CD4-positive, alpha-beta T cell (primary cell): ENCODE measurements at regions not wholly inside any gene's neighbourhood (a gene's known extent, or its start where the extent isn't known, plus 50 kb on each side); places are given as distances from the start of the nearest gene placed in this dataset.

Experiments
- ATAC-seq: fragments of 200-7000 bp; cut with Tn5 transposase; one replicate; pipeline ENCODE4 v1.10.0; 2022; ENCODE audit warnings: mild to moderate bottlenecking; ENCODE audit not compliant: poor library complexity
- CTCF ChIA-PET: fragments of 350-600 bp; sonication (Branson Sonifier 250); formaldehyde crosslinking; loops from one replicate; lab custom pipeline; 2021; ENCODE audit warnings: antibody characterized with exemption, inconsistent platforms; lab: Charles Lee
- POLR2A ChIA-PET: fragments of 350-600 bp; sonication (Branson Sonifier 250); formaldehyde crosslinking; loops from one replicate; lab custom pipeline; 2021; ENCODE audit warnings: antibody characterized with exemption, inconsistent platforms; lab: Charles Lee
- DNase-seq, 14 experiments: peaks; one replicate each; pipeline ENCODE4 v3.0.0-alpha.2; 2013 to 2020; ENCODE audit warnings: mixed read lengths in 2 of 14
- H3K27ac ChIP-seq, 2 donors: one replicate each; pipeline versions ENCODE4 v1.5.1 to v1.7.0; 2013; ENCODE audit warnings: low read length in 2 of 2, low read depth in 1 of 2, mild to moderate bottlenecking in 1 of 2
- H3K27me3 ChIP-seq, 2 experiments: 1 replicate in 1 of 2; 2 replicates in 1 of 2; pipeline versions ENCODE4 v1.6.1 to v1.7.0; 2013; ENCODE audit warnings: low read length in 2 of 2, control low read depth in 1 of 2, mild to moderate bottlenecking in 1 of 2, moderate library complexity in 1 of 2; ENCODE audit not compliant: insufficient read depth in 2 of 2, control insufficient read depth in 1 of 2
- H3K36me3 ChIP-seq: one replicate; pipeline ENCODE4 v1.6.1; 2013; ENCODE audit warnings: low read length, control low read depth; ENCODE audit not compliant: insufficient read depth
- H3K4me1 ChIP-seq: one replicate; pipeline ENCODE4 v1.6.1; 2013; ENCODE audit warnings: low read length, control low read depth; ENCODE audit not compliant: insufficient read depth
- H3K4me3 ChIP-seq: one replicate; pipeline ENCODE4 v1.5.1; 2013; ENCODE audit warnings: mild to moderate bottlenecking, low read length, moderate library complexity
- H3K9me3 ChIP-seq, 2 experiments: 1 replicate in 1 of 2; 2 replicates in 1 of 2; pipeline versions ENCODE4 v1.6.1 to v1.7.0; 2013; ENCODE audit warnings: low read length in 2 of 2, mild to moderate bottlenecking in 2 of 2, control low read depth in 1 of 2, moderate library complexity in 1 of 2; ENCODE audit not compliant: control insufficient read depth in 1 of 2, insufficient read depth in 1 of 2
- H3K27ac Mint-ChIP-seq: one replicate; pipeline ENCODE4 v1.8.0; 2020; ENCODE audit warnings: mixed read lengths
- H3K27me3 Mint-ChIP-seq: one replicate; pipeline ENCODE4 v1.8.0; 2021; ENCODE audit warnings: mixed read lengths
- H3K36me3 Mint-ChIP-seq: one replicate; pipeline ENCODE4 v1.8.0; 2021; ENCODE audit warnings: low read depth, mixed read lengths
- H3K4me1 Mint-ChIP-seq: one replicate; pipeline ENCODE4 v1.8.0; 2021; ENCODE audit warnings: low read depth, mixed read lengths
- H3K4me3 Mint-ChIP-seq: one replicate; pipeline ENCODE4 v1.8.0; 2020; ENCODE audit warnings: mild to moderate bottlenecking, mixed read lengths
- H3K9me3 Mint-ChIP-seq: one replicate; pipeline ENCODE4 v1.8.0; 2020; ENCODE audit warnings: mixed read lengths
- intact Hi-C, 2 experiments: fragments of 100-400 bp; cut with DNase I in 1 of 2; cut with micrococcal nuclease in 1 of 2; formaldehyde crosslinking; loops; one replicate each; pipeline versions ENCODE4 v1.15.1 to v1.9.0; 2023 to 2025; cut with DNase I, micrococcal nuclease
- TF ChIP-seq, protein P1 (sequence below): fragments of 200-600 bp; IDR thresholded peaks from one replicate; pipeline ENCODE4 v1.8.0; 2022; ENCODE audit warnings: antibody characterized with exemption, mild to moderate bottlenecking

DNA sequence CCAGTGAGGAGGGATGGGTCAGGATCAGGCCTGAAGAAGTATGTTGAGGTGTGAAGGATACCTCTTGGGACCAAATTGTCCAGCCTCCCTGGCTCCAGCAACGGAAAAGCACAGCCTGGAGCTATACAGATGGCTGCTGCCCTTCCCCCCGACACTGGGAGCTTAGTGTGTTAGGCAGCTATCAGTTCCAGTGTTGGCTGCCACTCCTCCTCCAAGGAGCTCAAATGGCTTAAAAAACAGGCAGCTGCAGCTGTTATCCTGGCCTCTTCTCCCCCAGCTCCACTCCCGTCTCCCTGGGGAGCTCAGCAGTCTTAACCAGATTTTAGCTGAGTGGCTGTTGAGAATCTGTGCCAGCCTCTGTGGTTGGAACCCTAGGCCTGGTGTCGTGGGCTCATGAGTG, 225.0 kb downstream of the JRKL start:
- Histone ChIP-seq H3K9me3 (peaks cover 0 to 10% of the 10 kb centered on the region in 2 experiments), H3K36me3 (no peaks in the 10 kb centered on the region), H3K4me1 (no peaks in the 10 kb centered on the region), H3K27ac (no peak overlapping the region), H3K4me3 (no peak overlapping the region), H3K27me3 (no peaks in the 10 kb centered on the region)
- TF ChIP-seq, protein P1, sequence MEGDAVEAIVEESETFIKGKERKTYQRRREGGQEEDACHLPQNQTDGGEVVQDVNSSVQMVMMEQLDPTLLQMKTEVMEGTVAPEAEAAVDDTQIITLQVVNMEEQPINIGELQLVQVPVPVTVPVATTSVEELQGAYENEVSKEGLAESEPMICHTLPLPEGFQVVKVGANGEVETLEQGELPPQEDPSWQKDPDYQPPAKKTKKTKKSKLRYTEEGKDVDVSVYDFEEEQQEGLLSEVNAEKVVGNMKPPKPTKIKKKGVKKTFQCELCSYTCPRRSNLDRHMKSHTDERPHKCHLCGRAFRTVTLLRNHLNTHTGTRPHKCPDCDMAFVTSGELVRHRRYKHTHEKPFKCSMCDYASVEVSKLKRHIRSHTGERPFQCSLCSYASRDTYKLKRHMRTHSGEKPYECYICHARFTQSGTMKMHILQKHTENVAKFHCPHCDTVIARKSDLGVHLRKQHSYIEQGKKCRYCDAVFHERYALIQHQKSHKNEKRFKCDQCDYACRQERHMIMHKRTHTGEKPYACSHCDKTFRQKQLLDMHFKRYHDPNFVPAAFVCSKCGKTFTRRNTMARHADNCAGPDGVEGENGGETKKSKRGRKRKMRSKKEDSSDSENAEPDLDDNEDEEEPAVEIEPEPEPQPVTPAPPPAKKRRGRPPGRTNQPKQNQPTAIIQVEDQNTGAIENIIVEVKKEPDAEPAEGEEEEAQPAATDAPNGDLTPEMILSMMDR, result no peak
- Mint-ChIP-seq H3K27ac (no peak overlapping the region), H3K4me3 (no peak overlapping the region), H3K4me1 (no peaks in the 10 kb centered on the region), H3K36me3 (no peaks in the 10 kb centered on the region), H3K27me3 (no peaks in the 10 kb centered on the region), H3K9me3 (peaks cover 4% of the 10 kb centered on the region)
- ChIA-PET POLR2A (no interaction called here), CTCF (no interaction called here)
- intact Hi-C loops, result no loop called here
- no peak for ATAC-seq
- DNase-seq, result no peak

DNA sequence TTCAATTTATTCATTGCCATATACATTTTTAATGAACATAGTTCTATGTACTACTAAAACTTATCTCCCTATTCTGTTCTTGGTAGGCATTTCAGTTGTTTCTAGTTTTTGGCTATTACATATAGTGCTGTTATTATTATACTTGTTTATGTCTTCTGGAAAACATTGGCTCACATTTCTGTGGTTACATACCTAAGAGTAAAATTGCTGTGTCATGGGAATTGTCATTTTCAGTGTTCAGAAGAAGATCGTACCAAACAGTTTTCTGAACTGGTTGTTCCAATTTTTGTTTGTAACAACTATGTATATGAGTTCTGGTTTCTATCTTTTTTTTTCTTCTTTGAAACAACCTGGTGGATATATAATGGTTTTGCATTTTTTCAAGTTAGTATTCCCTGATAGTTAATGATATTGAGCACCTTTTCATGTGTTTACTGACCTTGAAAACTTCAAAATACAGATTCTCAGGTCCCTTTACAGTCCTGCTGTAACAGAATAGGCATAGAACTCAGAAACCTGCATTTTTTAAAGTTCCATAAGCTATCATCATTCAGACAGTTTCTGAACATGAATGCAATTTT, 230.7 kb downstream of the JRKL start:
- TF ChIP-seq, protein P1, result no peak
- Histone ChIP-seq H3K36me3 (no peaks in the 10 kb centered on the region), H3K4me1 (no peaks in the 10 kb centered on the region), H3K4me3 (no peak overlapping the region), H3K27me3 (no peaks in the 10 kb centered on the region), H3K9me3 (no peaks in the 10 kb centered on the region), H3K27ac (no peak overlapping the region)
- Mint-ChIP-seq H3K4me3 (no peak overlapping the region), H3K9me3 (peaks cover 2% of the 10 kb centered on the region), H3K4me1 (no peaks in the 10 kb centered on the region), H3K27me3 (no peaks in the 10 kb centered on the region), H3K27ac (no peak overlapping the region), H3K36me3 (no peaks in the 10 kb centered on the region)
- ChIA-PET CTCF (no interaction called here), POLR2A (no interaction called here)
- DNase-seq, result no peak
- intact Hi-C loops, result no loop called here
- ATAC-seq, result no peak

DNA sequence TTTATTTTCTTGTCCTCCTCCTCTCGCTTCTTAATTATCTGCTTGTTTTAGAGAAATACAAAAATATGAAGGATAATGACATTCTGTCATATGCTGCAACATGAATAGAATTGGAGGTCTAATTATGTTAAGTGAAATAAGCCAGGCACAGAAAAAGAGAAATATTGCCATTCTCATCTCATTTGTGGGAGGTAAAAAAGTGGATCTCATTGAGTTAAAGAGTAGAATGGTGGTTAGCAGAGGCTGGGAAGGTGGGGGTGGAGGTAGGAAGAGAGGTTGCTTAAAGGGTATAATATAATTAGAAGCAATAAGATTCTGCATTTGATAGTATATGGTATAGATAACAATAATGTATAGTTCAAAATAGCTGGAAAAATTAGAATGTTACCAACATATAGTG, 231.3 kb downstream of the JRKL start:
- POLR2A ChIA-PET, result no interaction called here
- Mint-ChIP-seq H3K4me1 (no peaks in the 10 kb centered on the region), H3K9me3 (peaks cover 6% of the 10 kb centered on the region), H3K4me3 (no peak overlapping the region), H3K27ac (no peak overlapping the region), H3K36me3 (no peaks in the 10 kb centered on the region), H3K27me3 (no peaks in the 10 kb centered on the region)
- DNase-seq (no peak), ATAC-seq (no peak)
- CTCF ChIA-PET, result no interaction called here
- intact Hi-C loops, result no loop called here
- H3K27me3 ChIP-seq, result no peaks in the 10 kb centered on the region
- no peak overlapping the region for H3K27ac ChIP-seq
- H3K4me3 ChIP-seq, result no peak overlapping the region
- no peaks in the 10 kb centered on the region for H3K4me1 ChIP-seq
- H3K36me3 ChIP-seq, result no peaks in the 10 kb centered on the region
- no peaks in the 10 kb centered on the region for H3K9me3 ChIP-seq
- TF ChIP-seq, protein P1, result no peak
